Lower leg skin (tissue), 3 donors: ENCODE measurements at regions not wholly inside any gene's neighbourhood (a gene's known extent, or its start where the extent isn't known, plus 50 kb on each side); places are given as distances from the start of the nearest gene placed in this dataset.

ENCODE experiments used
- POLR2A ChIP-seq, 2 donors: fragments of 450-650 bp; IDR thresholded peaks; one replicate each; pipeline ENCODE4 v1.6.1; 2016 to 2017; ENCODE audit warnings: antibody characterized with exemption in 2 of 2, mild to moderate bottlenecking in 1 of 2, moderate library complexity in 1 of 2
- TF ChIP-seq, protein P1 (sequence below), 3 donors: fragments of 450-650 bp; IDR thresholded peaks; one replicate each; pipeline ENCODE4 v1.5.1; 2016; ENCODE audit warnings: antibody characterized with exemption in 3 of 3, mild to moderate bottlenecking in 3 of 3, moderate library complexity in 2 of 3

GRCh38 chr6:8930009-8930408 is 494.7 kb upstream of the SLC35B3 start:
- TF ChIP-seq POLR2A (IDR thresholded peaks at IDR 0.05): no peak
- TF ChIP-seq, protein P1, sequence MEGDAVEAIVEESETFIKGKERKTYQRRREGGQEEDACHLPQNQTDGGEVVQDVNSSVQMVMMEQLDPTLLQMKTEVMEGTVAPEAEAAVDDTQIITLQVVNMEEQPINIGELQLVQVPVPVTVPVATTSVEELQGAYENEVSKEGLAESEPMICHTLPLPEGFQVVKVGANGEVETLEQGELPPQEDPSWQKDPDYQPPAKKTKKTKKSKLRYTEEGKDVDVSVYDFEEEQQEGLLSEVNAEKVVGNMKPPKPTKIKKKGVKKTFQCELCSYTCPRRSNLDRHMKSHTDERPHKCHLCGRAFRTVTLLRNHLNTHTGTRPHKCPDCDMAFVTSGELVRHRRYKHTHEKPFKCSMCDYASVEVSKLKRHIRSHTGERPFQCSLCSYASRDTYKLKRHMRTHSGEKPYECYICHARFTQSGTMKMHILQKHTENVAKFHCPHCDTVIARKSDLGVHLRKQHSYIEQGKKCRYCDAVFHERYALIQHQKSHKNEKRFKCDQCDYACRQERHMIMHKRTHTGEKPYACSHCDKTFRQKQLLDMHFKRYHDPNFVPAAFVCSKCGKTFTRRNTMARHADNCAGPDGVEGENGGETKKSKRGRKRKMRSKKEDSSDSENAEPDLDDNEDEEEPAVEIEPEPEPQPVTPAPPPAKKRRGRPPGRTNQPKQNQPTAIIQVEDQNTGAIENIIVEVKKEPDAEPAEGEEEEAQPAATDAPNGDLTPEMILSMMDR (IDR thresholded peaks at IDR 0.05): no peak
